ENCODE measurements at regions not wholly inside any gene's neighbourhood (a gene's known extent, or its start where the extent isn't known, plus 50 kb on each side); places are given as distances from the start of the nearest gene placed in this dataset.

DNA sequence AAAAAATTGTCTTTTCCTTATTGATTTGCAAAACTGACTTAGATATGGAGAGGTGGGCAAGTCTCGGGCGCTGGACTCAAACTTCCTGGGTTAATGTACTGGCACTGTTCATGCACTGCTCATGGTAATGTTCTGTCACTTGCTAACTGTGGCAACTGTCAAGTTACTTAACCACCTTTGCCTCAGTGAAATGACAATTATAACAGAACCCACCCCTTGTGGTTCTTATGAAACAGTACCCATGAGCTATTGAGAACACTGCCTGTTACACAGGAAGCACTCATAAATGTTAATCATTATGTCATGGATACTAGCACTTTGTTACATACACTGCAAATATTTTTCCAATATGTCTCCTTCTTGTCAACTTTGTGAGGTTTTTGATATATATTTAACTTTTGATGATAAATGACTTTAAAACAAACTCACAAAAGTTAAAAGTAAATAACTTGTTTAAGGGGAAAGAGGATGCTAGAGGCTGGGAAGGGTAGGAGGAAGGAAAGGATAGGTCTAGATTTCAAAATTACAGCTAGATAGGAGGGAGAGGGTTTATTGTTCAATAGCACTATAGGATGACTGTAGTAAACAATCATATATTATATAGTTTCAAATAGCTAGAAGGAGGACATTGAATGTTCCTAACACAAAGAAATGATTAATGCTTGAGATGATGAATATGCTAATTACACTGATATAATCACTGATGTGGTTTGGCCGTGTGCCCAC, 342.5 kb downstream of the ADGRL2 start:
- FAIRE-seq (no peak), ATAC-seq (peak; percentile 82), DNase-seq (ENCODE audit: low read depth, low spot score) (no peak)
- Histone ChIP-seq H3K36me3 (ENCODE audit: control insufficient read depth in 2 of 2, insufficient read depth in 2 of 2, low read length in 1 of 2) (no peaks in the 10 kb centered on the region), H3K27ac (ENCODE audit: control insufficient read depth, insufficient read depth) (no peak overlapping the region), H2AFZ (ENCODE audit: control insufficient read depth, low read depth, low read length) (no peak overlapping the region), H3K4me2 (ENCODE audit: control insufficient read depth, insufficient read depth) (no peak overlapping the region), H3K4me3 (no peak overlapping the region), H3K27me3 (replicated peaks in 1 of 2; ENCODE audit: control insufficient read depth in 2 of 2, insufficient read depth in 2 of 2, low read length in 1 of 2) (no peaks in the 10 kb centered on the region), H3K4me1 (ENCODE audit: control insufficient read depth, insufficient read depth, low read length) (no peaks in the 10 kb centered on the region), H4K20me1 (ENCODE audit: control insufficient read depth, insufficient read depth) (no peaks in the 10 kb centered on the region), H3K9me3 (replicated peaks; ENCODE audit: control insufficient read depth, insufficient read depth, low read length) (no peaks in the 10 kb centered on the region), H3K9ac (ENCODE audit: control insufficient read depth, insufficient read depth, low read length) (no peak overlapping the region), H3K79me2 (ENCODE audit: control insufficient read depth, insufficient read depth, low read length) (no peaks in the 10 kb centered on the region)
- WGBS (ENCODE audit: insufficient coverage, insufficient replicate concordance, low lambda C conversion rate, missing lambda C conversion rate): 22% methylated on average over 3 of the region's 3 CpGs
- ChIA-PET RAD21 (ENCODE audit: unreplicated experiment) (no interaction called here), SMC1A (ENCODE audit: uncharacterized antibody, unreplicated experiment) (interaction anchor here (0.9 to 3.9 kb wide), 5 partner anchors 10 to 1452 kb away, joined by 3 to 35 read pairs (median 4); no protein-coding TSS in a partner anchor), CTCF (interaction anchor here (1.1 to 1.4 kb wide), 2 partner anchors 20 to 30 kb away, joined by 3 to 6 read pairs; no protein-coding TSS in a partner anchor), POLR2A (no interaction called here)
- in situ Hi-C loops (cut with MboI): no loop called here
- no TSS peak for BruUV-seq (replicated peaks)
- TF ChIP-seq, protein P1, sequence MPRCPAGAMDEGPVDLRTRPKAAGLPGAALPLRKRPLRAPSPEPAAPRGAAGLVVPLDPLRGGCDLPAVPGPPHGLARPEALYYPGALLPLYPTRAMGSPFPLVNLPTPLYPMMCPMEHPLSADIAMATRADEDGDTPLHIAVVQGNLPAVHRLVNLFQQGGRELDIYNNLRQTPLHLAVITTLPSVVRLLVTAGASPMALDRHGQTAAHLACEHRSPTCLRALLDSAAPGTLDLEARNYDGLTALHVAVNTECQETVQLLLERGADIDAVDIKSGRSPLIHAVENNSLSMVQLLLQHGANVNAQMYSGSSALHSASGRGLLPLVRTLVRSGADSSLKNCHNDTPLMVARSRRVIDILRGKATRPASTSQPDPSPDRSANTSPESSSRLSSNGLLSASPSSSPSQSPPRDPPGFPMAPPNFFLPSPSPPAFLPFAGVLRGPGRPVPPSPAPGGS (IDR thresholded peaks at IDR 0.05; ENCODE audit: borderline replicate concordance, insufficient read depth, low read depth, low read length, poor library complexity, severe bottlenecking): no peak
- no peak for TF ChIP-seq CBX5 (IDR thresholded peaks at IDR 0.05; ENCODE audit: low read depth)
- intact Hi-C loops (cut with micrococcal nuclease; ENCODE audit: unreplicated experiment): no loop called here

- RAD21 ChIA-PET (ENCODE audit: unreplicated experiment): interaction anchor here (0.6 to 1.8 kb wide), 6 partner anchors 11 to 75 kb away, joined by 3 to 17 read pairs (median 3); no protein-coding TSS in a partner anchor
- Histone ChIP-seq H3K4me3 (no peak overlapping the region), H3K9ac (ENCODE audit: control insufficient read depth, insufficient read depth, low read length) (no peak overlapping the region), H3K27me3 (replicated peaks in 1 of 2; ENCODE audit: control insufficient read depth in 2 of 2, insufficient read depth in 2 of 2, low read length in 1 of 2) (no peaks in the 10 kb centered on the region), H2AFZ (ENCODE audit: control insufficient read depth, low read depth, low read length) (no peak overlapping the region), H4K20me1 (ENCODE audit: control insufficient read depth, insufficient read depth) (no peaks in the 10 kb centered on the region), H3K79me2 (ENCODE audit: control insufficient read depth, insufficient read depth, low read length) (no peaks in the 10 kb centered on the region), H3K9me3 (replicated peaks; ENCODE audit: control insufficient read depth, insufficient read depth, low read length) (no peaks in the 10 kb centered on the region), H3K4me2 (ENCODE audit: control insufficient read depth, insufficient read depth) (no peak overlapping the region), H3K36me3 (ENCODE audit: control insufficient read depth in 2 of 2, insufficient read depth in 2 of 2, low read length in 1 of 2) (no peaks in the 10 kb centered on the region), H3K4me1 (ENCODE audit: control insufficient read depth, insufficient read depth, low read length) (no peaks in the 10 kb centered on the region), H3K27ac (ENCODE audit: control insufficient read depth, insufficient read depth) (no peak overlapping the region)
- CTCF ChIA-PET: interaction anchor here (0.6 to 1.5 kb wide), 3 partner anchors 12 to 206 kb away, joined by 3 to 5 read pairs (median 4); no protein-coding TSS in a partner anchor
- no peak for FAIRE-seq
- POLR2A ChIA-PET: interaction anchor here (0.5 to 0.6 kb wide), 2 partner anchors 590 to 623 kb away, joined by 3 read pairs; no protein-coding TSS in a partner anchor
- no peak for ATAC-seq
- in situ Hi-C loops (cut with MboI) (no loop called here), intact Hi-C loops (cut with micrococcal nuclease; ENCODE audit: unreplicated experiment) (no loop called here)
- WGBS (ENCODE audit: insufficient coverage, insufficient replicate concordance, low lambda C conversion rate, missing lambda C conversion rate): 40% methylated on average over 2 of the region's 2 CpGs
- SMC1A ChIA-PET (ENCODE audit: uncharacterized antibody, unreplicated experiment): interaction anchor here (0.6 to 3.9 kb wide), 18 partner anchors 11 to 451 kb away, joined by 3 to 35 read pairs (median 6); no protein-coding TSS in a partner anchor
- BruUV-seq (replicated peaks): no TSS peak
- no peak for DNase-seq (ENCODE audit: low read depth, low spot score)
- TF ChIP-seq ZNF687 (IDR thresholded peaks at IDR 0.05): no peak
- TF ChIP-seq SIN3A (IDR thresholded peaks at IDR 0.05; ENCODE audit: low read depth, low read length): no peak
- TF ChIP-seq IKZF2 (IDR thresholded peaks at IDR 0.05): no peak
- TF ChIP-seq CHD1 (IDR thresholded peaks at IDR 0.05; ENCODE audit: low read depth, low read length): no peak
- no peak for TF ChIP-seq CHD4 (IDR thresholded peaks at IDR 0.05)
- no peak for TF ChIP-seq NFIC (IDR thresholded peaks at IDR 0.05; ENCODE audit: low read depth, low read length)
These were observed 340.7 kb downstream of the ADGRL2 start for GRCh38 chr1:82141390-82141789.
